OCI-LY3 (cell line): ENCODE measurements at regions not wholly inside any gene's neighbourhood (a gene's known extent, or its start where the extent isn't known, plus 50 kb on each side); places are given as distances from the start of the nearest gene placed in this dataset.

Source experiments
- EZH2phosphoT487 ChIP-seq: fragments of 200-600 bp; shearing (Covaris generic); IDR thresholded peaks from 2 replicates; pipeline ENCODE4 v1.6.1; 2018; ENCODE audit warnings: antibody characterized with exemption, mixed run types, low read depth
- TF ChIP-seq, protein P1 (sequence below): fragments of 200-600, 300-600 bp; sonication (generic); IDR thresholded peaks from 2 replicates; pipeline ENCODE4 v1.5.1; 2014; ENCODE audit warnings: antibody characterized with exemption, low read length, low read depth

DNA sequence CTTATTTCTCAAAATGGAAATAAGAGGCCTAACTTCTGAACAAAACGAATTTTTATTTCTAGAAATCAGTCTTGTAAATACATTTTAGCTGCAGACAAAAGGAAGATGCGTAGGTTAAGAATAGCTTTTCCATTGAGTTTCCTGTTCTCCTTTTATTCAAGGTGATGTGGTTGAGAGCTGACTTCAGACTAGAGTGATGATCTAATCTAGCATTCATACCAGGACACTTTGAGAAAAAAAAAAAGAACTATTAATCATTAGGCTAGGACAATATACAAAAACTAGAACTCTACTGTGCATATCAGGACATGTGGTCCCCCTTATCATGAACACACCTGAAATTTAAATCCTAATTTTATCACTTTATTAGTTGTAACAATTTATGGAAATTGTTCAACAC is 884.5 kb upstream of the EPHA5 start:
- TF ChIP-seq, protein P1, sequence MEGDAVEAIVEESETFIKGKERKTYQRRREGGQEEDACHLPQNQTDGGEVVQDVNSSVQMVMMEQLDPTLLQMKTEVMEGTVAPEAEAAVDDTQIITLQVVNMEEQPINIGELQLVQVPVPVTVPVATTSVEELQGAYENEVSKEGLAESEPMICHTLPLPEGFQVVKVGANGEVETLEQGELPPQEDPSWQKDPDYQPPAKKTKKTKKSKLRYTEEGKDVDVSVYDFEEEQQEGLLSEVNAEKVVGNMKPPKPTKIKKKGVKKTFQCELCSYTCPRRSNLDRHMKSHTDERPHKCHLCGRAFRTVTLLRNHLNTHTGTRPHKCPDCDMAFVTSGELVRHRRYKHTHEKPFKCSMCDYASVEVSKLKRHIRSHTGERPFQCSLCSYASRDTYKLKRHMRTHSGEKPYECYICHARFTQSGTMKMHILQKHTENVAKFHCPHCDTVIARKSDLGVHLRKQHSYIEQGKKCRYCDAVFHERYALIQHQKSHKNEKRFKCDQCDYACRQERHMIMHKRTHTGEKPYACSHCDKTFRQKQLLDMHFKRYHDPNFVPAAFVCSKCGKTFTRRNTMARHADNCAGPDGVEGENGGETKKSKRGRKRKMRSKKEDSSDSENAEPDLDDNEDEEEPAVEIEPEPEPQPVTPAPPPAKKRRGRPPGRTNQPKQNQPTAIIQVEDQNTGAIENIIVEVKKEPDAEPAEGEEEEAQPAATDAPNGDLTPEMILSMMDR, result no peak
- TF ChIP-seq EZH2phosphoT487, result no peak
